ENCODE measurements at regions not wholly inside any gene's neighbourhood (a gene's known extent, or its start where the extent isn't known, plus 50 kb on each side); places are given as distances from the start of the nearest gene placed in this dataset.

DNA sequence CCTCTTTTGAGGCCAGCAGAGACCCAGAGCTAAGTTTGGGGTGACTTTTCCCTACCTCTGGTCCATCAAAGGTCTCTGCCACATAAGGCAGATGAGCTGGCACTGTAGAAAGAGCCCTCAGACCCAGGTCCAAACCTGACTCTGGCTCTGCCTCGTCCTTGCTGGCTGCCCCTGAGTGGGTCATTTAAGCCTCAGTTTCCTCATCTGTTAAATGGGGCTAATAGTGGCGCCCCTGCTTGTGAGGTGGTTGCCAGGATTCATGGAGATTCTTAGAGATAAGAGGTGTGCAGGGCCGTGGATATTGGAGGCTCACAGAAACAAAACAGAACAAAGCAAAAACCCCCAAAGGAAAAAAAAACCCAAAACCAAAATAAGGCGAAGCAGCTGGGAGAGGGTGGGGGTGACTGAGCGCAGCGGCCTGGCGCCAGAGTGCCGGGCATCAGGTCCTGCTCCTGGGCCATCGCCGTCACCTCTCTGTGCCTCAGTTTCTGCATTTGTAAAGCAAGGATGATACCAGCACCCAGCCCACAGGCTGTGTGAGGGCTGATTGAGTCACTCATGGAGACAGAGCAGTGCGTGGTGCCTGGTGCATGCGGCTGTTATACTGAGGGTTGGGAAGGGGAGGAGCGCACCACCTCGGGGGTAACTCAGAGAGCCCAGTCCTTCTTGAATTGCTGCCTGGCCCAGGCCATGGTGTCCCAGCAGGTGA lies 133.8 kb upstream of the PTPN1 start:
- TF ChIP-seq, protein P1, sequence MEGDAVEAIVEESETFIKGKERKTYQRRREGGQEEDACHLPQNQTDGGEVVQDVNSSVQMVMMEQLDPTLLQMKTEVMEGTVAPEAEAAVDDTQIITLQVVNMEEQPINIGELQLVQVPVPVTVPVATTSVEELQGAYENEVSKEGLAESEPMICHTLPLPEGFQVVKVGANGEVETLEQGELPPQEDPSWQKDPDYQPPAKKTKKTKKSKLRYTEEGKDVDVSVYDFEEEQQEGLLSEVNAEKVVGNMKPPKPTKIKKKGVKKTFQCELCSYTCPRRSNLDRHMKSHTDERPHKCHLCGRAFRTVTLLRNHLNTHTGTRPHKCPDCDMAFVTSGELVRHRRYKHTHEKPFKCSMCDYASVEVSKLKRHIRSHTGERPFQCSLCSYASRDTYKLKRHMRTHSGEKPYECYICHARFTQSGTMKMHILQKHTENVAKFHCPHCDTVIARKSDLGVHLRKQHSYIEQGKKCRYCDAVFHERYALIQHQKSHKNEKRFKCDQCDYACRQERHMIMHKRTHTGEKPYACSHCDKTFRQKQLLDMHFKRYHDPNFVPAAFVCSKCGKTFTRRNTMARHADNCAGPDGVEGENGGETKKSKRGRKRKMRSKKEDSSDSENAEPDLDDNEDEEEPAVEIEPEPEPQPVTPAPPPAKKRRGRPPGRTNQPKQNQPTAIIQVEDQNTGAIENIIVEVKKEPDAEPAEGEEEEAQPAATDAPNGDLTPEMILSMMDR (IDR thresholded peaks at IDR 0.05 in 4 of 5, conservative IDR thresholded peaks at IDR 0.05 in 1 of 5): no peak
- no peak for TF ChIP-seq POLR2A (IDR thresholded peaks at IDR 0.05)

Measured in gastrocnemius medialis (tissue), 4 donors.